ENCODE measurements at regions not wholly inside any gene's neighbourhood (a gene's known extent, or its start where the extent isn't known, plus 50 kb on each side); places are given as distances from the start of the nearest gene placed in this dataset.

DNA sequence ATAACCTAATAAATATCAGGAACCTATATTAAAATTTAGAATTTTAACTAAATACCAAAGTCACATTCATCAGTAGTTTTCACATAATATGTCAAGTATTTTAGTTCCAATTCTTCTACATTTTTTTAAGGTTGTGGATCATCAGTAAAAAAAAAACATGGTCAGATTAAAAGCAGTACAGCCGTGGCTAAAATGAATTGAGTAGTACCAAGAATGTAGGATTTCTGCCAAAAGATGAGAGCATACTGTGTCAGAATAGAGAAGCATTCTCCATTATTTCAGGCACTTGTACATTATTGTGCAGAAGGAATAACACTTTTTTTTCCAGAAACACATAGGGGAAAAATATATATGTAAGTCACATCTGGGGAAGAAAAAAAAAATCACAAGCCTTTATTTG lies 1176.1 kb downstream of the CDH11 start:
- no peak overlapping the region for H3K4me3 ChIP-seq (ENCODE audit: low read depth, low read length)
- TF ChIP-seq, protein P1, sequence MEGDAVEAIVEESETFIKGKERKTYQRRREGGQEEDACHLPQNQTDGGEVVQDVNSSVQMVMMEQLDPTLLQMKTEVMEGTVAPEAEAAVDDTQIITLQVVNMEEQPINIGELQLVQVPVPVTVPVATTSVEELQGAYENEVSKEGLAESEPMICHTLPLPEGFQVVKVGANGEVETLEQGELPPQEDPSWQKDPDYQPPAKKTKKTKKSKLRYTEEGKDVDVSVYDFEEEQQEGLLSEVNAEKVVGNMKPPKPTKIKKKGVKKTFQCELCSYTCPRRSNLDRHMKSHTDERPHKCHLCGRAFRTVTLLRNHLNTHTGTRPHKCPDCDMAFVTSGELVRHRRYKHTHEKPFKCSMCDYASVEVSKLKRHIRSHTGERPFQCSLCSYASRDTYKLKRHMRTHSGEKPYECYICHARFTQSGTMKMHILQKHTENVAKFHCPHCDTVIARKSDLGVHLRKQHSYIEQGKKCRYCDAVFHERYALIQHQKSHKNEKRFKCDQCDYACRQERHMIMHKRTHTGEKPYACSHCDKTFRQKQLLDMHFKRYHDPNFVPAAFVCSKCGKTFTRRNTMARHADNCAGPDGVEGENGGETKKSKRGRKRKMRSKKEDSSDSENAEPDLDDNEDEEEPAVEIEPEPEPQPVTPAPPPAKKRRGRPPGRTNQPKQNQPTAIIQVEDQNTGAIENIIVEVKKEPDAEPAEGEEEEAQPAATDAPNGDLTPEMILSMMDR (IDR thresholded peaks at IDR 0.05; ENCODE audit: borderline replicate concordance, insufficient read depth, low read depth, low read length), result no peak

GRCh38 chr16:63943566-63943965 lies 1178.3 kb downstream of the CDH11 start:
- TF ChIP-seq, protein P1 (IDR thresholded peaks at IDR 0.05; ENCODE audit: borderline replicate concordance, insufficient read depth, low read depth, low read length), result no peak
- H3K4me3 ChIP-seq (ENCODE audit: low read depth, low read length), result no peak overlapping the region

GRCh38 chr16:63938661-63939060 lies 1183.2 kb downstream of the CDH11 start:
- TF ChIP-seq, protein P1 (IDR thresholded peaks at IDR 0.05; ENCODE audit: borderline replicate concordance, insufficient read depth, low read depth, low read length), result no peak
- no peak overlapping the region for H3K4me3 ChIP-seq (ENCODE audit: low read depth, low read length)

- TF ChIP-seq, protein P1 (IDR thresholded peaks at IDR 0.05; ENCODE audit: borderline replicate concordance, insufficient read depth, low read depth, low read length), result no peak
- no peak overlapping the region for H3K4me3 ChIP-seq (ENCODE audit: low read depth, low read length)
These were observed 1188.0 kb downstream of the CDH11 start for GRCh38 chr16:63933841-63934240.

DNA sequence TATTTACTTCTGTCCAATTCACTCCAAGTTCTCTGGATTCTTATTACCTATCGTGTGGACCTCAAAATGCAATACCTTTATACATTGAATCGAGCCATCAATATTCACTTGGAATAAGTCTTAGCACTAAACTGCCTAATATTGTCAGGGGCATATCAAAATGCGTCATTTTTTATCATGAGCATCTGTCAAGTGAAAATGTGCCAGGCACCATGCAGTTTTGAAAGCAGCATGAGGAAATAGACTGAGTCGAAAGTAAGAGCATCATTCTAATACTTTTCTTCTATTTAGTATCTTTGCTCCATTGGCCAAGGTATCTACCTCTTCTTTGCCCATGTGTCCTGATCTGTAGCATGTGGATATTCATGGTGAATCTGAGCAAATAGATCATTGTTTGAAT lies 1193.4 kb downstream of the CDH11 start:
- TF ChIP-seq, protein P1 (IDR thresholded peaks at IDR 0.05; ENCODE audit: borderline replicate concordance, insufficient read depth, low read depth, low read length), result no peak
- H3K4me3 ChIP-seq (ENCODE audit: low read depth, low read length), result no peak overlapping the region

DNA sequence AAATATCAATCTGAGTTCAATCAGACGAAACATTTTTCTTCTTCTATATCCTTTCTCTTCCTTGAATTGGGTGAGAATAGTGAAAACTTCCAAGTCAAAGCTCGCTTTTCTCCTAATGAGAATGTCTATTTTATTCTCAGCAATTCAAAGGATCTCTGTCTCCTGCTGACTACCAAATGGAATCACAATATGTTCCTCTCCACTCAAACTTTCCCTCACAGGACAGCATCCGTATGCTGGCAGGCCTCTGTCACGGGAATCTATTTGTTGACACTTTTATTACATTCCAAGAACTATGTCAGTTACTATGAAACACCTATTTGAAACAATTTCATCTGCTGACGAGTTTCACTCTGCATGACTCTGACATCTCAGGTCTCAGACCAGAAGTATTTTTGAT lies 1196.6 kb downstream of the CDH11 start:
- no peak overlapping the region for H3K4me3 ChIP-seq (ENCODE audit: low read depth, low read length)
- TF ChIP-seq, protein P1 (IDR thresholded peaks at IDR 0.05; ENCODE audit: borderline replicate concordance, insufficient read depth, low read depth, low read length), result no peak

DNA sequence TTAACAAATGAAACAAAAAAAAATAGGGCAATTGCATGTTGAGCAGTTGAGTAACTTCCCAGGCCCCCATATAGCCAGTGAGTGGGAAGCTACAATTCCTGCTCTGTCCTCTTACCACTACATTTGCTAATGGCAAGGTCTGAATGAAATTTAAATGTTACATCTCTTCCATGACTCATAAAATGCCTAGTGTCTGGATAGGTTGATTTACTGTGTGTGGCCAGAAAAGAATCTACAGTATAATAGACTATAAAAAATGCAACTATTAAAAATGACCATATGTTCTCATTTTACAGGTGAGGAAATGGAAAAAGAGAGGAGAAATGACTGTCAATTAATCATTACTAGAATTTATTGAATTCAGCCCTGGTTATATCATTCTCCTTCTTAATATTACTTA lies 1199.3 kb downstream of the CDH11 start:
- no peak overlapping the region for H3K4me3 ChIP-seq (ENCODE audit: low read depth, low read length)
- TF ChIP-seq, protein P1 (IDR thresholded peaks at IDR 0.05; ENCODE audit: borderline replicate concordance, insufficient read depth, low read depth, low read length), result no peak

All from GM12875 (cell line).